HG03439 (cell line): ENCODE measurements at regions not wholly inside any gene's neighbourhood (a gene's known extent, or its start where the extent isn't known, plus 50 kb on each side); places are given as distances from the start of the nearest gene placed in this dataset.

Experiments
- ATAC-seq: cut with Tn5 transposase; IDR thresholded peaks from one replicate; pipeline ENCODE4 v1.9.1; 2021; ENCODE audit warnings: mild to moderate bottlenecking, moderate library complexity; ENCODE audit not compliant: unreplicated experiment

GRCh38 chr19:31761281-31761913, 412.2 kb upstream of the TSHZ3 start:
- ATAC-seq, result no peak

GRCh38 chr19:31770223-31770622, 421.0 kb upstream of the TSHZ3 start:
- no peak for ATAC-seq

- ATAC-seq, result no peak
These were observed 423.7 kb upstream of the TSHZ3 start for GRCh38 chr19:31772915-31773314.

- no peak for ATAC-seq
These were observed 432.3 kb upstream of the TSHZ3 start for GRCh38 chr19:31781542-31781941.

GRCh38 chr19:31783592-31783991, 434.4 kb upstream of the TSHZ3 start:
- ATAC-seq, result no peak

GRCh38 chr19:31784671-31785101, 435.4 kb upstream of the TSHZ3 start:
- ATAC-seq, result no peak

- ATAC-seq, result no peak
These were observed 452.4 kb upstream of the TSHZ3 start for GRCh38 chr19:31801611-31802010.

- no peak for ATAC-seq
These were observed 454.7 kb upstream of the TSHZ3 start for GRCh38 chr19:31803835-31804446.

- ATAC-seq, result no peak
These were observed 455.4 kb upstream of the TSHZ3 start for GRCh38 chr19:31804668-31805067.

GRCh38 chr19:31810536-31811109, 461.4 kb upstream of the TSHZ3 start:
- no peak for ATAC-seq

- no peak for ATAC-seq
These were observed 468.9 kb upstream of the TSHZ3 start for GRCh38 chr19:31817971-31818797.

- ATAC-seq, result no peak
These were observed 469.5 kb upstream of the TSHZ3 start for GRCh38 chr19:31818798-31819105.

GRCh38 chr19:31819837-31820236, 470.6 kb upstream of the TSHZ3 start:
- no peak for ATAC-seq

GRCh38 chr19:31821346-31821745, 472.1 kb upstream of the TSHZ3 start:
- no peak for ATAC-seq

- ATAC-seq, result no peak
These were observed 476.2 kb upstream of the TSHZ3 start for GRCh38 chr19:31825134-31826094.

GRCh38 chr19:31826325-31826724, 477.1 kb upstream of the TSHZ3 start:
- ATAC-seq, result no peak

GRCh38 chr19:31831421-31832175, 482.4 kb upstream of the TSHZ3 start:
- no peak for ATAC-seq

GRCh38 chr19:31832176-31832548, 482.9 kb upstream of the TSHZ3 start:
- no peak for ATAC-seq

GRCh38 chr19:31834070-31834469, 484.8 kb upstream of the TSHZ3 start:
- ATAC-seq, result no peak
